Activated CD4-positive, alpha-beta T cell treated with anti-CD3 and anti-CD28 coated beads for 36 hours (primary cell): ENCODE measurements at regions not wholly inside any gene's neighbourhood (a gene's known extent, or its start where the extent isn't known, plus 50 kb on each side); places are given as distances from the start of the nearest gene placed in this dataset.

Source experiments
- ATAC-seq: fragments of 200-7000 bp; cut with Tn5 transposase; one replicate; pipeline ENCODE4 v1.10.0; 2021; ENCODE audit warnings: mild to moderate bottlenecking, moderate library complexity
- CTCF ChIA-PET: fragments of 350-600 bp; sonication (Branson Sonifier 250); formaldehyde crosslinking; loops from one replicate; lab custom pipeline; 2021; ENCODE audit warnings: antibody characterized with exemption; lab: Charles Lee
- POLR2A ChIA-PET: fragments of 350-600 bp; sonication (Branson Sonifier 250); formaldehyde crosslinking; loops from one replicate; lab custom pipeline; 2021; ENCODE audit warnings: antibody characterized with exemption, inconsistent platforms; lab: Charles Lee
- DNase-seq: peaks from one replicate; pipeline ENCODE4 v3.0.0-alpha.2; 2020
- H3K27ac Mint-ChIP-seq: one replicate; pipeline ENCODE4 v1.8.0; 2021; ENCODE audit warnings: mixed read lengths
- H3K27me3 Mint-ChIP-seq: one replicate; pipeline ENCODE4 v1.8.0; 2021; ENCODE audit warnings: mixed read lengths
- H3K36me3 Mint-ChIP-seq: one replicate; pipeline ENCODE4 v1.8.0; 2021; ENCODE audit warnings: low read depth, mixed read lengths
- H3K4me1 Mint-ChIP-seq: one replicate; pipeline ENCODE4 v1.8.0; 2021; ENCODE audit warnings: mixed read lengths
- H3K4me3 Mint-ChIP-seq: one replicate; pipeline ENCODE4 v1.8.0; 2021; ENCODE audit warnings: mild to moderate bottlenecking, moderate library complexity, mixed read lengths
- H3K9me3 Mint-ChIP-seq: one replicate; pipeline ENCODE4 v1.8.0; 2021; ENCODE audit warnings: low read depth, mixed read lengths
- intact Hi-C, 2 experiments: fragments of 100-400 bp; cut with DNase I in 1 of 2; cut with micrococcal nuclease in 1 of 2; formaldehyde crosslinking; loops; one replicate each; pipeline versions ENCODE4 v1.14.2 to v1.15.1; 2022 to 2024; cut with DNase I, micrococcal nuclease

- H3K4me3 Mint-ChIP-seq: no peak overlapping the region
- intact Hi-C loops: loop anchor here (5.0 kb wide), 2 partner anchors 42 to 137 kb away; no protein-coding TSS in a partner anchor
- H3K27ac Mint-ChIP-seq: no peak overlapping the region
- H3K36me3 Mint-ChIP-seq: peaks cover 5% of the 10 kb centered on the region
- peaks cover 4% of the 10 kb centered on the region for H3K4me1 Mint-ChIP-seq
- ChIA-PET POLR2A (no interaction called here), CTCF (interaction anchor here (0.6 to 0.7 kb wide), 2 partner anchors 56 to 256 kb away, joined by 3 read pairs; no protein-coding TSS in a partner anchor)
- DNase-seq (no peak), ATAC-seq (no peak)
- H3K27me3 Mint-ChIP-seq: no peaks in the 10 kb centered on the region
- no peaks in the 10 kb centered on the region for H3K9me3 Mint-ChIP-seq
These were observed 51.8 kb upstream of the BCOR start for GRCh38 chrX:40149286-40150175.

DNA sequence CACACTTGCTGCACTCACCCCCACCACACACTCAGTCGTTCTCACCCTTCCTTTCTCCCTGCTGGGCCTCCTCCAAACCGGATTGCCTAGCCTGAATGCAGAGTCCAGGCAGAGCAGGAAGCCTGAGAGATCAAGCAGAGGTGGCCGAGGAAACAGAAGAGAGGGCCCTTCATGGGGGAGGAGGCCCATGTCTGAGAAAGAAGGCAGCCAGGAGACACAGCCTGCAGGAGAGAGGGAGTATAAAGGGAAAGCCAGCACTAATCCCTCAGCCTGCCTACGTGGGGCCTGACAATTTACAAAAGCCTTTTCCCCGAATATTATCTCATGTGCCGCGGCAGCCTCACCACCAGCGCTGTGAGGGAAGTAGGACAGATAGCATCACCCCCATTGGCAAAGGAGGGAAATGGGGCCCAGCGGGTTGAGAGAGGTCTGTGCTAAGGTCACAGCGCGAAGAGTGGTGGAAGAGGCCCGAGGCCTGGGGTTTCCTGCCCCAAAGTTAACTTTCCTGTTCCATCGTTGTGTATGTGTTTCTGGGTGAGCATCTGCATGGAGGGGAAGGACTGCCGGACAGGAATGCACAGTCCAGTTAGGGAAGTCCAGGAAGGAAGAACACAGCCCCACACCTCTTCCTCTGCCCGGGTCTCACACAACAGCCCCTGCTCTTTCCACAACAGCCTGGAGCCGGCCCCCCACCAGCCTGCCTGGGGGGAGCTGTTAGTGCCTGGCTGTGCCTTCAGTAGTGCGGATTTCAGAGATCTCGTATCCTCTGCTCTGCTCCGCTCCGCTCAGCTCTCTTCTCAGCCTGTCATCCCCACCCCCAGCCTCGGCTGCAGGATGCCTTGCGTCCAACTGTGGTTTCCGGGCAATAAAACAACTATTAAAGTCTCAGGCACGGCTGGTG, 50.9 kb upstream of the BCOR start:
- POLR2A ChIA-PET: no interaction called here

GRCh38 chrX:40147971-40148370, 50.2 kb upstream of the BCOR start:
- H3K27ac Mint-ChIP-seq: no peak overlapping the region
- CTCF ChIA-PET: no interaction called here
- intact Hi-C loops: no loop called here

More for the DNA sequence above, 50.9 kb upstream of the BCOR start:
- DNase-seq (no peak), ATAC-seq (no peak)
- peaks cover 4% of the 10 kb centered on the region for H3K4me1 Mint-ChIP-seq
- intact Hi-C loops: no loop called here
- H3K36me3 Mint-ChIP-seq: peaks cover 5% of the 10 kb centered on the region
- no peaks in the 10 kb centered on the region for H3K27me3 Mint-ChIP-seq
- H3K9me3 Mint-ChIP-seq: no peaks in the 10 kb centered on the region
- no peak overlapping the region for H3K4me3 Mint-ChIP-seq
- CTCF ChIA-PET: interaction anchor here (0.7 kb wide), 1 partner anchor 255 kb away, joined by 3 read pairs; no protein-coding TSS in a partner anchor
- H3K27ac Mint-ChIP-seq: no peak overlapping the region

More at GRCh38 chrX:40147971-40148370, 50.2 kb upstream of the BCOR start:
- H3K4me1 Mint-ChIP-seq: peaks cover 4% of the 10 kb centered on the region
- no peak for ATAC-seq
- H3K4me3 Mint-ChIP-seq: no peak overlapping the region
- H3K36me3 Mint-ChIP-seq: peaks cover 5% of the 10 kb centered on the region
- POLR2A ChIA-PET: no interaction called here
- DNase-seq: no peak
- no peaks in the 10 kb centered on the region for H3K9me3 Mint-ChIP-seq
- no peaks in the 10 kb centered on the region for H3K27me3 Mint-ChIP-seq
